CD14-positive monocyte (primary cell): ENCODE measurements at regions not wholly inside any gene's neighbourhood (a gene's known extent, or its start where the extent isn't known, plus 50 kb on each side); places are given as distances from the start of the nearest gene placed in this dataset.

Experiments used
- DNase-seq, 3 donors: peaks; one replicate each; pipeline ENCODE4 v3.0.0-alpha.2; 2011 to 2022
- H2AFZ ChIP-seq: 2 replicates; pipeline ENCODE4 v1.6.0; 2012; ENCODE audit warnings: mild to moderate bottlenecking, low read depth, low read length, inconsistent platforms; ENCODE audit not compliant: insufficient read depth, poor library complexity, severe bottlenecking
- H3K27ac ChIP-seq, 2 donors: 1 replicate in 1 of 2; 2 replicates in 1 of 2; pipeline ENCODE4 v1.5.1; 2012 to 2013; ENCODE audit warnings: low read length in 2 of 2, control low read depth in 1 of 2, inconsistent platforms in 1 of 2, low read depth in 1 of 2, mild to moderate bottlenecking in 1 of 2
- H3K27me3 ChIP-seq, 2 donors: one replicate each; pipeline versions ENCODE4 v1.6.0 to v1.6.1; 2011 to 2013; ENCODE audit warnings: low read length in 2 of 2; ENCODE audit not compliant: control insufficient read depth in 2 of 2, insufficient read depth in 2 of 2
- H3K36me3 ChIP-seq, 2 donors: replicated peaks in 1 of 2; 1 replicate in 1 of 2; 2 replicates in 1 of 2; pipeline versions ENCODE4 v1.5.1 to v1.6.1; 2012 to 2013; ENCODE audit warnings: low read length in 2 of 2, control low read depth in 1 of 2, inconsistent platforms in 1 of 2, mild to moderate bottlenecking in 1 of 2; ENCODE audit not compliant: insufficient read depth in 2 of 2, control insufficient read depth in 1 of 2
- H3K4me1 ChIP-seq, 2 donors: 1 replicate in 1 of 2; 2 replicates in 1 of 2; pipeline versions ENCODE4 v1.5.1 to v1.6.1; 2012 to 2013; ENCODE audit warnings: low read length in 2 of 2, control low read depth in 1 of 2, inconsistent platforms in 1 of 2, mild to moderate bottlenecking in 1 of 2, moderate library complexity in 1 of 2; ENCODE audit not compliant: insufficient read depth in 2 of 2, control insufficient read depth in 1 of 2
- H3K4me2 ChIP-seq: replicated peaks from 2 replicates; pipeline ENCODE3; 2012; ENCODE audit warnings: low read length, moderate library complexity, mild to moderate bottlenecking; ENCODE audit not compliant: poor library complexity, severe bottlenecking; ENCODE audit errors: extremely low read depth
- H3K4me3 ChIP-seq, 3 experiments: fragments of 200-600 bp in 1 of 3; sonication (generic) in 1 of 3; replicated peaks in 1 of 3; 1 replicate in 2 of 3; 2 replicates in 1 of 3; pipeline ENCODE4 v1.5.1; 2011 to 2013; ENCODE audit warnings: low read length in 3 of 3, mild to moderate bottlenecking in 3 of 3, control low read depth in 2 of 3, low read depth in 2 of 3, inconsistent platforms in 1 of 3, moderate library complexity in 1 of 3
- H3K79me2 ChIP-seq: 2 replicates; pipeline ENCODE4 v1.6.0; 2012; ENCODE audit warnings: mild to moderate bottlenecking, control low read depth, inconsistent platforms, low read length, moderate library complexity; ENCODE audit not compliant: insufficient read depth
- H3K9ac ChIP-seq: 2 replicates; pipeline ENCODE4 v1.6.0; 2017; ENCODE audit warnings: low read length, mild to moderate bottlenecking; ENCODE audit not compliant: insufficient read depth, poor library complexity, severe bottlenecking
- H3K9me3 ChIP-seq, 2 donors: replicated peaks in 1 of 2; 1 replicate in 1 of 2; 2 replicates in 1 of 2; pipeline versions ENCODE4 v1.5.1 to v1.6.1; 2012 to 2013; ENCODE audit warnings: low read length in 2 of 2, control low read depth in 1 of 2; ENCODE audit not compliant: control insufficient read depth in 1 of 2, insufficient read depth in 1 of 2
- H4K20me1 ChIP-seq: 2 replicates; pipeline ENCODE4 v1.6.0; 2012; ENCODE audit warnings: mild to moderate bottlenecking, low read length, control low read depth, moderate library complexity; ENCODE audit not compliant: insufficient read depth
- H3K27ac Mint-ChIP-seq, 7 donors: one replicate each; pipeline ENCODE4 v1.8.0; 2020; ENCODE audit warnings: mild to moderate bottlenecking in 7 of 7, mixed read lengths in 7 of 7, moderate library complexity in 6 of 7, inconsistent platforms in 2 of 7
- H3K27me3 Mint-ChIP-seq, 3 donors: one replicate each; pipeline ENCODE4 v1.8.0; 2021 to 2022; ENCODE audit warnings: low read depth in 3 of 3, mild to moderate bottlenecking in 3 of 3, mixed read lengths in 3 of 3, moderate library complexity in 3 of 3, inconsistent platforms in 1 of 3
- H3K36me3 Mint-ChIP-seq, 2 donors: one replicate each; pipeline ENCODE4 v1.8.0; 2020; ENCODE audit warnings: mixed read lengths in 2 of 2, inconsistent platforms in 1 of 2, mild to moderate bottlenecking in 1 of 2
- H3K4me1 Mint-ChIP-seq: one replicate; pipeline ENCODE4 v1.8.0; 2020; ENCODE audit warnings: mild to moderate bottlenecking, mixed read lengths
- H3K4me3 Mint-ChIP-seq, 2 donors: one replicate each; pipeline ENCODE4 v1.8.0; 2020; ENCODE audit warnings: mild to moderate bottlenecking in 2 of 2, mixed read lengths in 2 of 2, moderate library complexity in 1 of 2
- H3K9me3 Mint-ChIP-seq, 7 donors: one replicate each; pipeline ENCODE4 v1.8.0; 2020 to 2022; ENCODE audit warnings: mixed read lengths in 7 of 7, mild to moderate bottlenecking in 6 of 7, moderate library complexity in 6 of 7, inconsistent platforms in 2 of 7
- WGBS: methylation state at CpG from one replicate; pipeline ENCODE4 v1.1.5; 2013; ENCODE audit warnings: missing lambda C conversion rate; ENCODE audit not compliant: insufficient coverage; 5-methylcytosine and 5-hydroxymethylcytosine counted together
- intact Hi-C, 2 donors: fragments of 100-400 bp; cut with micrococcal nuclease; formaldehyde crosslinking; loops; one replicate each; pipeline versions ENCODE4 v1.15.0 to v1.15.1; 2023
- TF ChIP-seq, protein P1 (sequence below): fragments of 200-600 bp; IDR thresholded peaks from one replicate; pipeline ENCODE4 v1.8.0; 2022; ENCODE audit warnings: antibody characterized with exemption, mild to moderate bottlenecking

DNA sequence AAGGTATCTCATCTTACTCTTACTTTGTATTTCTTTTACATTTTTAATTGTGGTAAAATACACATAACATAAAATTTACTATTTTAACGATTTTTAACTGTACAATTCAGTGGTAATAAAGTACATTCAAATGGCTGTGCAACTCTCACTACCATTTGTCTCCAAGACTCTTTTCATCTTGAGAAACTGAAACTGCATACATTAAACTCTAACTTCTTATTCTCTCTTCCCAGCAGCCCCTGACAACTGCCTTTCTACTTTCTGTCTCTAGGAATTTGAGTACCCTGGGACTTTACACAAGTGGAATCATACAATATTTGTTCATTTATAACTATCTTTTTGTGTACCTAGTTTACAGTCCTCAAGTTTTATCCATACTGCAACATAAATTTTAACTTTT is 725.8 kb upstream of the KIRREL3 start:
- H3K9ac ChIP-seq, result no peak overlapping the region
- no peaks in the 10 kb centered on the region for H3K36me3 Mint-ChIP-seq
- no peak overlapping the region for H3K27ac ChIP-seq
- WGBS, result no CpG with 5 or more reads among the region's 1 CpG
- TF ChIP-seq, protein P1, sequence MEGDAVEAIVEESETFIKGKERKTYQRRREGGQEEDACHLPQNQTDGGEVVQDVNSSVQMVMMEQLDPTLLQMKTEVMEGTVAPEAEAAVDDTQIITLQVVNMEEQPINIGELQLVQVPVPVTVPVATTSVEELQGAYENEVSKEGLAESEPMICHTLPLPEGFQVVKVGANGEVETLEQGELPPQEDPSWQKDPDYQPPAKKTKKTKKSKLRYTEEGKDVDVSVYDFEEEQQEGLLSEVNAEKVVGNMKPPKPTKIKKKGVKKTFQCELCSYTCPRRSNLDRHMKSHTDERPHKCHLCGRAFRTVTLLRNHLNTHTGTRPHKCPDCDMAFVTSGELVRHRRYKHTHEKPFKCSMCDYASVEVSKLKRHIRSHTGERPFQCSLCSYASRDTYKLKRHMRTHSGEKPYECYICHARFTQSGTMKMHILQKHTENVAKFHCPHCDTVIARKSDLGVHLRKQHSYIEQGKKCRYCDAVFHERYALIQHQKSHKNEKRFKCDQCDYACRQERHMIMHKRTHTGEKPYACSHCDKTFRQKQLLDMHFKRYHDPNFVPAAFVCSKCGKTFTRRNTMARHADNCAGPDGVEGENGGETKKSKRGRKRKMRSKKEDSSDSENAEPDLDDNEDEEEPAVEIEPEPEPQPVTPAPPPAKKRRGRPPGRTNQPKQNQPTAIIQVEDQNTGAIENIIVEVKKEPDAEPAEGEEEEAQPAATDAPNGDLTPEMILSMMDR, result no peak
- H3K4me1 Mint-ChIP-seq, result no peaks in the 10 kb centered on the region
- H3K9me3 Mint-ChIP-seq, result peaks cover 0 to 8% (median 4%) of the 10 kb centered on the region in 7 donors
- no peaks in the 10 kb centered on the region for H3K27me3 ChIP-seq
- no peaks in the 10 kb centered on the region for H4K20me1 ChIP-seq
- H2AFZ ChIP-seq, result no peak overlapping the region
- no peaks in the 10 kb centered on the region for H3K4me1 ChIP-seq
- H3K27me3 Mint-ChIP-seq, result peaks cover 0 to 2% (median 0%) of the 10 kb centered on the region in 3 donors
- no peak overlapping the region for H3K4me2 ChIP-seq
- H3K9me3 ChIP-seq, result no peaks in the 10 kb centered on the region
- H3K36me3 ChIP-seq, result no peaks in the 10 kb centered on the region
- H3K4me3 ChIP-seq, result no peak overlapping the region
- H3K4me3 Mint-ChIP-seq, result no peak overlapping the region
- intact Hi-C loops, result no loop called here
- H3K27ac Mint-ChIP-seq, result no peak overlapping the region
- DNase-seq, result no peak
- H3K79me2 ChIP-seq, result no peaks in the 10 kb centered on the region

DNA sequence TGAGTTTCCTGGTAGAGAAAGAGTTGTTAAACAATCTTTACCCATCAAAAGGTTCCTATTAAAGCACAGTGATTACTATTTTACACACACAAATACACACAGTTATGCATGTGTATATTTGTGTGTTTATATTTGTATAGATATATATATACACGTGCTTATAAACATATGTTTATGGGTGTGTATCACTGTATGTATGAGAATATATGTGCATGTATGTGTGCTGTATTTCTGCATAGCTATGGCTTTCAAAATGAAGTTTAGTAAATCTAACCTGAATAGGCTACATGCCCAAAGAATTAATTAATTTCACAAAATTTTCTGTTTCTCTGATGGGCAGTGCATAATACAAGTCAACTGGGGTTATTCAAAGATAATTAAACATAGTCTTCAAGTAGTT is 723.1 kb upstream of the KIRREL3 start:
- Histone ChIP-seq H4K20me1 (no peaks in the 10 kb centered on the region), H3K79me2 (no peaks in the 10 kb centered on the region), H3K9me3 (no peaks in the 10 kb centered on the region), H2AFZ (no peak overlapping the region), H3K4me1 (no peaks in the 10 kb centered on the region), H3K27me3 (no peaks in the 10 kb centered on the region), H3K4me2 (no peak overlapping the region), H3K27ac (no peak overlapping the region), H3K36me3 (no peaks in the 10 kb centered on the region), H3K9ac (no peak overlapping the region), H3K4me3 (no peak overlapping the region)
- TF ChIP-seq, protein P1, result no peak
- no peak for DNase-seq
- Mint-ChIP-seq H3K27ac (no peak overlapping the region), H3K27me3 (peaks cover 0 to 2% (median 0%) of the 10 kb centered on the region in 3 donors), H3K4me3 (no peak overlapping the region), H3K4me1 (no peaks in the 10 kb centered on the region), H3K9me3 (peaks cover 0 to 5% (median 2%) of the 10 kb centered on the region in 7 donors), H3K36me3 (no peaks in the 10 kb centered on the region)
- intact Hi-C loops, result no loop called here
- no CpG with 5 or more reads among the region's 1 CpG for WGBS
